ENCODE measurements at regions not wholly inside any gene's neighbourhood (a gene's known extent, or its start where the extent isn't known, plus 50 kb on each side); places are given as distances from the start of the nearest gene placed in this dataset.

DNA sequence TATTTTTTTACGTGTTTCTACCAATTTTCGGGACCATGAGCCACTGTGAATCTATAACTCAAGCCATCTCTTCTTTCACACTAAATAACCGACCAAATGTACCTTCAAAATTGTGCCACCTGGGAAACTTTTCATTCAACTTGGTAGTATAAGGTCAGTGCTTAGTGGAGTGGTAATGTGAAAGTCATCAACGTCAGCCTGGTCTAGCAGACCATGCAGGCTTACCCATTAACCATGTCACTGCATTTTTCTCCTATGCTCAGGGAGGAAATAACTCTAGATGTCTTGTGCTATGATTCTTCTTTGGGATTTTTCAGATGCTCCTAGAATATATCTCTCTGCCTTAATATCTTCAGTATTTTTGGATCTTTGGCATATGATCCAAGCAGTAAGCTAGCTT is 1075.4 kb upstream of the POT1 start:
- ATAC-seq (ENCODE audit: low FRiP score) = no peak
- Histone ChIP-seq H3K27me3 (ENCODE audit: control insufficient read depth in 1 of 2, insufficient read depth in 2 of 2, low read length in 1 of 2) (no peaks in the 10 kb centered on the region), H3K9me3 (ENCODE audit: control insufficient read depth, low read length) (no peaks in the 10 kb centered on the region), H3K4me3 (ENCODE audit: low read length in 2 of 2) (no peak overlapping the region), H3K36me3 (ENCODE audit: control insufficient read depth in 1 of 2, insufficient read depth in 2 of 2, low read length in 1 of 2) (no peaks in the 10 kb centered on the region), H3K4me1 (ENCODE audit: control insufficient read depth in 1 of 2, insufficient read depth in 2 of 2, low read length in 2 of 2) (no peaks in the 10 kb centered on the region), H3K27ac (ENCODE audit: low read depth in 1 of 2, low read length in 2 of 2) (no peak overlapping the region)
- DNase-seq = no peak
- WGBS, 2 donors = 71 to 75% methylated on average over 4 of the region's 4 CpGs
- intact Hi-C loops (cut with DNase I) = no loop called here

DNA sequence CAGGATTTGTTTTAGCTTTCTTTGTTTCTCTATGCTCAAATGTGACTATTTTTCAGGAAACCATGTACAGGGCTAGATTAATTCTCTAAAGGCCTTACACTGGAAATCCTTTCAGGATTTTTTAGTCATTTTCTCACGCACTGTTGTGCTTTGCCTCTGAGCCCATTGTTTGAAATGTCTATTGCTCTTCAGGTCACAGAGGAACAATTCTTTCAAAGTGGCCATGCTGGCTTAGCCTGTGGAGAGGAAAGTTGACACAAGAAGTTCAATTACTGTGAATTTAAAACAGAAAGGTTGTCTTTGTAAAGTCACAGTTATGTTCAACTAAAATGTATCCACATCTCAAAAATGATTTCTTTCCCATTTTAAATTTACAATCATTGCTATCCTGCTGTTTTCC is 1071.7 kb upstream of the POT1 start:
- H3K4me3 ChIP-seq (ENCODE audit: low read length in 2 of 2) = no peak overlapping the region
- no peaks in the 10 kb centered on the region for H3K27me3 ChIP-seq (ENCODE audit: control insufficient read depth in 1 of 2, insufficient read depth in 2 of 2, low read length in 1 of 2)
- ATAC-seq (ENCODE audit: low FRiP score) (no peak), DNase-seq (no peak)
- WGBS, 2 donors = 32 to 40% methylated on average over 1 of the region's 1 CpG
- no peaks in the 10 kb centered on the region for H3K9me3 ChIP-seq (ENCODE audit: control insufficient read depth, low read length)
- no peaks in the 10 kb centered on the region for H3K36me3 ChIP-seq (ENCODE audit: control insufficient read depth in 1 of 2, insufficient read depth in 2 of 2, low read length in 1 of 2)
- no peak overlapping the region for H3K27ac ChIP-seq (ENCODE audit: low read depth in 1 of 2, low read length in 2 of 2)
- no peaks in the 10 kb centered on the region for H3K4me1 ChIP-seq (ENCODE audit: control insufficient read depth in 1 of 2, insufficient read depth in 2 of 2, low read length in 2 of 2)
- intact Hi-C loops (cut with DNase I) = no loop called here

DNA sequence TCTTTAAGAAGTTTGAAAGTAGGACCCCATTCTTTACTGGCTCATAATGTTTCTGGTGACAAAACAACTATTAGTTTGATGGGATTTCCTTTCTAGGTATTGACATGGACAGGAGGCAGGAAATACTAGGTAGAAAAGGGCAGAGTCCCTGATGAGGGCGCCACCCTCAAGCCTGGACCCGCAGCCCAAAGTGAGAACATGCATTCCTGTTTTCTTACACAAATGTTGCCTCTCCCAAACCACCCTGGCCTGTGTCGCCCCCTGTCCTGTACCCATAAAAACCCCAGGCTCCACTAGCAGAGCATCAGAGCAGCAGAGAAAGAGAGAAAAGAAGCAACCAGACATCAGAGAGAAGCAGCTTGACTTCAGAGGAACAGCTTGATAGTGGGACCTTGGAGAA is 1055.2 kb upstream of the POT1 start:
- 77 to 80% methylated on average over 3 of the region's 3 CpGs for WGBS, 2 donors
- ATAC-seq (ENCODE audit: low FRiP score) (no peak), DNase-seq (no peak)
- Histone ChIP-seq H3K36me3 (ENCODE audit: control insufficient read depth in 1 of 2, insufficient read depth in 2 of 2, low read length in 1 of 2) (no peaks in the 10 kb centered on the region), H3K27me3 (ENCODE audit: control insufficient read depth in 1 of 2, insufficient read depth in 2 of 2, low read length in 1 of 2) (no peaks in the 10 kb centered on the region), H3K9me3 (ENCODE audit: control insufficient read depth, low read length) (no peaks in the 10 kb centered on the region), H3K4me1 (ENCODE audit: control insufficient read depth in 1 of 2, insufficient read depth in 2 of 2, low read length in 2 of 2) (no peaks in the 10 kb centered on the region), H3K27ac (ENCODE audit: low read depth in 1 of 2, low read length in 2 of 2) (no peak overlapping the region), H3K4me3 (ENCODE audit: low read length in 2 of 2) (no peak overlapping the region)
- intact Hi-C loops (cut with DNase I) = no loop called here

DNA sequence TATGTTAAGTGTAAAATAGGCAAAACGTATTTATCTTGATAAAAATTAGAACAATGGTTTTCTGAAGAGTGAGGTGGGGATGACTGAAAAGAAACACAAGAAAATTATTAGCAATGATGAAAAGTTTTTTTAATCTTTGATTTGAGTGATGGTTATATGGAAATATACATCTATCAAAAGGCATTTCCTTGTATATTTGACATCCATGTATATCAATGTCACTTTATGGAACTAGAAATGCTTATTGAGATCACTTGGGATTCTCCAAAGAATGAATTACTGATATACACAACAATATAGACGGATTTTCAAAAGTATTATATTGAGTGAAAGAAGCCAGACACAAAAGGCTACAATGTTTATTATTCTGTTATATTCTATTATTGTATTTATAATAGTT is 1042.0 kb upstream of the POT1 start:
- Histone ChIP-seq H3K4me3 (ENCODE audit: low read length in 2 of 2) (no peak overlapping the region), H3K4me1 (ENCODE audit: control insufficient read depth in 1 of 2, insufficient read depth in 2 of 2, low read length in 2 of 2) (no peaks in the 10 kb centered on the region), H3K27ac (ENCODE audit: low read depth in 1 of 2, low read length in 2 of 2) (no peak overlapping the region), H3K27me3 (ENCODE audit: control insufficient read depth in 1 of 2, insufficient read depth in 2 of 2, low read length in 1 of 2) (no peaks in the 10 kb centered on the region), H3K9me3 (ENCODE audit: control insufficient read depth, low read length) (no peaks in the 10 kb centered on the region), H3K36me3 (ENCODE audit: control insufficient read depth in 1 of 2, insufficient read depth in 2 of 2, low read length in 1 of 2) (no peaks in the 10 kb centered on the region)
- no peak for DNase-seq
- ATAC-seq (ENCODE audit: low FRiP score) = no peak
- intact Hi-C loops (cut with DNase I) = no loop called here
- WGBS, 2 donors = 48 to 56% methylated on average over 2 of the region's 2 CpGs

DNA sequence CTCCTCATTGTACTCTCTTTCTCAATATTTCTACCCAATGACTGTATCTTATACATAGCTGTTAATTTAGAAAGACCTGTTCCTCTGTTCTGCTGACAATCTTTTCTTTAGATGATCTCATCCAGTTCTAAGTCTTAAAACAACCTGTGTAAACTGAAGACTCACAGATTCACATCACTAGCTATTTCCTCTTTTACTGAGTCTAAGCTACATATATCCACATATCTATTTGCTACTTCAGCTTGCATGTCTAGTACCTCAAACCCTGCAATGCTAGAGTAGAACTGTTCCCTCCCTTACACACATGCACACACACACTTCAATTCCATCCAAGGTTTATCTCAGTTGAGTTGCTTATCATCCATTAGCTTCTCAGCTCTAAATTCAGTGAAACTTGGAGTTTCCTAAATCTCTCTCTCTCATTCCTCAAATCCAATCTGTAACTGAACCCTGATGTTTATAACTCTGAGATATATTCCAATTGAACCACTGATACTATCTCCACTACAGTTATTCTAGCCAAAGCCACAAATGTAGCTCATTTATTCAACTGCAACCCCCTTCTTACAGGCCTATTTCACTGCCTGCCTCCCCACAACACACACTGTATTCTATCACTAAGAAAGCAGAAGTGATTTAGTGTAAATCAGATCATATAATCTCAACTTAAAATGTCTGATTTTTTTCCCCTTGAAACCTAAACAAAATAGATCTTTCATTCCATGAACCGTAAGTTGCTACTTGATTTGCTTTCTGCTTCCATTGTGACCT is 1036.8 kb upstream of the POT1 start:
- H3K27ac ChIP-seq (ENCODE audit: low read depth in 1 of 2, low read length in 2 of 2) = no peak overlapping the region
- no peaks in the 10 kb centered on the region for H3K9me3 ChIP-seq (ENCODE audit: control insufficient read depth, low read length)
- ATAC-seq (ENCODE audit: low FRiP score) = no peak
- intact Hi-C loops (cut with DNase I) = no loop called here
- no peaks in the 10 kb centered on the region for H3K36me3 ChIP-seq (ENCODE audit: control insufficient read depth in 1 of 2, insufficient read depth in 2 of 2, low read length in 1 of 2)
- no peaks in the 10 kb centered on the region for H3K27me3 ChIP-seq (ENCODE audit: control insufficient read depth in 1 of 2, insufficient read depth in 2 of 2, low read length in 1 of 2)
- H3K4me3 ChIP-seq (ENCODE audit: low read length in 2 of 2) = no peak overlapping the region
- DNase-seq = no peak
- no peaks in the 10 kb centered on the region for H3K4me1 ChIP-seq (ENCODE audit: control insufficient read depth in 1 of 2, insufficient read depth in 2 of 2, low read length in 2 of 2)
- WGBS, 2 donors = 46 to 51% methylated on average over 1 of the region's 1 CpG

DNA sequence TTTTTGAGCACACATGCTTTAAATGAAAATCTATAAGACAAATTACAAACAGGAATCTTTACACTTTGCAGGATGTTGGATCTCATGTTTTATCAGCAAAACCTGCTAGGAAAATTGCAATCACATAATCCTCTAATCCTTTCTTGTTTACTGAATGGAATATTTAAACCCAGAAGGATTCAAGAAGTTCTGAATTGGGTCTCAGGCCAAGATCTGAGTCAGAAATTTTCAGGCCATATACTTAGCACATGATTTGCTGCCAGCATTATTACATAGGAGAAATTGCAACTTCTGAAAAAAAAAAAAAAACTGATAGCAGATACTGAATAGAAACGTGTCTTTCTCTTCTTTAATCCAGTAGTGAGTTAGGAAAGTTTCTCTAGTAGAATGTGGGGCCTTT is 1005.3 kb upstream of the POT1 start:
- DNase-seq (no peak), ATAC-seq (ENCODE audit: low FRiP score) (no peak)
- intact Hi-C loops (cut with DNase I) = no loop called here
- Histone ChIP-seq H3K4me1 (ENCODE audit: control insufficient read depth in 1 of 2, insufficient read depth in 2 of 2, low read length in 2 of 2) (no peaks in the 10 kb centered on the region), H3K9me3 (ENCODE audit: control insufficient read depth, low read length) (no peaks in the 10 kb centered on the region), H3K27ac (ENCODE audit: low read depth in 1 of 2, low read length in 2 of 2) (no peak overlapping the region), H3K27me3 (ENCODE audit: control insufficient read depth in 1 of 2, insufficient read depth in 2 of 2, low read length in 1 of 2) (no peaks in the 10 kb centered on the region), H3K4me3 (ENCODE audit: low read length in 2 of 2) (no peak overlapping the region), H3K36me3 (ENCODE audit: control insufficient read depth in 1 of 2, insufficient read depth in 2 of 2, low read length in 1 of 2) (no peaks in the 10 kb centered on the region)
- 33 to 41% methylated on average over 1 of the region's 1 CpG for WGBS, 2 donors

DNA sequence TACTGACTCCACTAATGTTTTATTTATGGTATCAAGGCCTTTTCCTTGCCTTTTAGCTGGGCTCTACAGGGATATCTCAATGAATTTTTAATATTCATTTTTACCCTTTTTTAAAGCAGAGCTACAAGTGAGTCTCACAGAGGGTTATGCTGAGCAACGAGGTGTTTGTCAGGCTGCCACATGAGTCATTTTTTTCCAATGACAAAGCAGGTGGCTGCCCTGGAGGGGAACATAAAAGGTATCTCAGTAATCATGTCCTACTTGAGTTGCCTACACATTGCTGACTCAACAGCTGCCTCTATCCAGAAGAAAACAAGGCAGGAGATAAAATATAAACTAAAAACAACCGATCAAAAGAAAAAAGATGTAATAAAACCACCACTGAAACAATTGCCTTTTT is 1004.9 kb upstream of the POT1 start:
- H3K4me1 ChIP-seq (ENCODE audit: control insufficient read depth in 1 of 2, insufficient read depth in 2 of 2, low read length in 2 of 2) = no peaks in the 10 kb centered on the region
- ATAC-seq (ENCODE audit: low FRiP score) (no peak), DNase-seq (no peak)
- no peak overlapping the region for H3K4me3 ChIP-seq (ENCODE audit: low read length in 2 of 2)
- intact Hi-C loops (cut with DNase I) = no loop called here
- 48 to 64% methylated on average over 2 of the region's 2 CpGs for WGBS, 2 donors
- no peaks in the 10 kb centered on the region for H3K27me3 ChIP-seq (ENCODE audit: control insufficient read depth in 1 of 2, insufficient read depth in 2 of 2, low read length in 1 of 2)
- H3K27ac ChIP-seq (ENCODE audit: low read depth in 1 of 2, low read length in 2 of 2) = no peak overlapping the region
- H3K36me3 ChIP-seq (ENCODE audit: control insufficient read depth in 1 of 2, insufficient read depth in 2 of 2, low read length in 1 of 2) = no peaks in the 10 kb centered on the region
- H3K9me3 ChIP-seq (ENCODE audit: control insufficient read depth, low read length) = no peaks in the 10 kb centered on the region

DNA sequence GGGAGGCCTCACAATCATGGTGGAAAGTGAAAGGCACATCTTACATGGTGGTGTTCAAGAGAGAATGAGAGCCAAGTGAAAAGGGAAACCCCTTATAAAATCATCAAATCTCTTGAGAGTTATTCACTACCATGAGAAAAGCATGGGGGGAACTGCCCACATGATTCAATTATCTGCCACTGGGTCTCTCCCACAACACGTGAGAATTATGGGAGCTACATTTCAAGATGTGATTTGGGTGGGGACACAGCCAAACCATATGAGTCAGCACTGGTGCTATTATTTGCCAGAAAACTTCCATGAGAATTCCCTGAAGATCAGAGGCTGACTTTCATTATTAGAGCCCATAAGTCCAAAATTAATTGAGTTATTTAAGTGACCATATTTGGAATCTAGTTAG is 1001.2 kb upstream of the POT1 start:
- no peaks in the 10 kb centered on the region for H3K4me1 ChIP-seq (ENCODE audit: control insufficient read depth in 1 of 2, insufficient read depth in 2 of 2, low read length in 2 of 2)
- H3K4me3 ChIP-seq (ENCODE audit: low read length in 2 of 2) = no peak overlapping the region
- ATAC-seq (ENCODE audit: low FRiP score) = no peak
- no peaks in the 10 kb centered on the region for H3K9me3 ChIP-seq (ENCODE audit: control insufficient read depth, low read length)
- WGBS, 2 donors = 31 to 50% methylated on average over 1 of the region's 1 CpG
- intact Hi-C loops (cut with DNase I) = no loop called here
- DNase-seq = no peak
- H3K36me3 ChIP-seq (ENCODE audit: control insufficient read depth in 1 of 2, insufficient read depth in 2 of 2, low read length in 1 of 2) = no peaks in the 10 kb centered on the region
- H3K27me3 ChIP-seq (ENCODE audit: control insufficient read depth in 1 of 2, insufficient read depth in 2 of 2, low read length in 1 of 2) = no peaks in the 10 kb centered on the region
- no peak overlapping the region for H3K27ac ChIP-seq (ENCODE audit: low read depth in 1 of 2, low read length in 2 of 2)

DNA sequence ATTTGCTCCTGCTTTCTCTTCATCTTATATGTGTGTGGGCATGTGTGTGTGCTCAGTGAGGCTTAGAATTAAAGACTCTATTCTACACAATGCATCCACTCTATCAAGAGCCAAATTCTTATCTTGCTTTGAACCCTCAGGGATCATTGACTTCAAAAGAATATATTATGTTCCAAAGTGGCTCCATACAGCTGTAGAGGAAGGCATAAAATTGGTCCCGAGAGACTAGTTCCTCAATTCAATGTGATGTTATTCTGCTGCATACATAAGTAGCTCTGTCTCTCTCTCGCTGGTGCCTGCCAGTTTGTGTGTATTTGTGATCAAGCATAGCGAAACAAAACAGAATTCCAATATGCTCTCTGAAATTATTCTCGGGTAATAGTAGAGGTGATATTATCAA is 997.9 kb upstream of the POT1 start:
- ATAC-seq (ENCODE audit: low FRiP score) = no peak

More for the DNA sequence above, 997.9 kb upstream of the POT1 start:
- Histone ChIP-seq H3K36me3 (ENCODE audit: control insufficient read depth in 1 of 2, insufficient read depth in 2 of 2, low read length in 1 of 2) (no peaks in the 10 kb centered on the region), H3K4me3 (ENCODE audit: low read length in 2 of 2) (no peak overlapping the region), H3K4me1 (ENCODE audit: control insufficient read depth in 1 of 2, insufficient read depth in 2 of 2, low read length in 2 of 2) (no peaks in the 10 kb centered on the region), H3K9me3 (ENCODE audit: control insufficient read depth, low read length) (no peaks in the 10 kb centered on the region), H3K27ac (ENCODE audit: low read depth in 1 of 2, low read length in 2 of 2) (no peak overlapping the region), H3K27me3 (ENCODE audit: control insufficient read depth in 1 of 2, insufficient read depth in 2 of 2, low read length in 1 of 2) (no peaks in the 10 kb centered on the region)
- DNase-seq = no peak
- intact Hi-C loops (cut with DNase I) = no loop called here
- WGBS, 2 donors = 4 to 6% methylated on average over 4 of the region's 4 CpGs

Measured in aorta (tissue), 5 donors.